ENCODE measurements at regions not wholly inside any gene's neighbourhood (a gene's known extent, or its start where the extent isn't known, plus 50 kb on each side); places are given as distances from the start of the nearest gene placed in this dataset.

DNA sequence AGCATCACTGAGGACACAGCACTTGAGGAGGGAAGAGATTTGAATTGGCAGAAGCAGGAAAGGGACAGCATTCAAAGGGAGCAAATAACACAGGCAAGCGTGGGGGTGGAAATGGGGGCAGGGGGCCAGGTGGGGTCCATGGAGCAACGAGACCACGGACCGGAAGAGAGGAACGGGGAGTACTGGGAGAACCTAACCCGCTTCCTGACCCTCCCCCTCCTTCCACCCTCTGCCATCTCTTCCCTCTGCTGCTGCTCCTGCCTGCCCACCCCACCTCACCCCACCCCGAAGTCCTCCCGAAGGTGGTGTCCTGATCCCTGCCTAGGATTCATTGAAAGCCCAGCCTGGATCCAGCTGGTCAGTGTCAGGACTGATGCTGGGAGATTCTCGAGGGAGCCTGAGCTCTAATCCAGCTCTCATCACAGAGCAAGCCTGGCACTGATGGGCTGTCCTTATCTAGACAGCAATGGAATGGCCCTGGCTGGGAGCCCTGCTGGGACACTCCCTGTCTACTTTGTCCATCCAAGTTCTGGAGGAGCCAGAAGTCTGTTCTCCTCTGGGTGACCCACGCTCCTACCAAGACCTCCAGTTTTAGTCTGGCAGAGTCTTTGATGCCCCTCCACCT is 105.0 kb downstream of the TRIM29 start:
- Mint-ChIP-seq H3K27me3 (ENCODE audit: insufficient read depth, unreplicated experiment) (peaks cover 46% of the 10 kb centered on the region), H3K4me1 (ENCODE audit: insufficient read depth, unreplicated experiment) (no peaks in the 10 kb centered on the region), H3K27ac (ENCODE audit: low read depth, unreplicated experiment) (no peak overlapping the region), H3K36me3 (ENCODE audit: insufficient read depth, unreplicated experiment) (no peaks in the 10 kb centered on the region), H3K4me3 (ENCODE audit: unreplicated experiment) (no peak overlapping the region), H3K9me3 (ENCODE audit: unreplicated experiment) (no peaks in the 10 kb centered on the region)
- intact Hi-C loops (cut with micrococcal nuclease) = no loop called here
- no TSS peak for BruUV-seq (replicated peaks)
- ChIA-PET CTCF (interaction anchor here (0.8 to 1.0 kb wide), 2 partner anchors 10 to 197 kb away, joined by 3 read pairs; no protein-coding TSS in a partner anchor), POLR2A (no interaction called here)
- TF ChIP-seq, protein P1, sequence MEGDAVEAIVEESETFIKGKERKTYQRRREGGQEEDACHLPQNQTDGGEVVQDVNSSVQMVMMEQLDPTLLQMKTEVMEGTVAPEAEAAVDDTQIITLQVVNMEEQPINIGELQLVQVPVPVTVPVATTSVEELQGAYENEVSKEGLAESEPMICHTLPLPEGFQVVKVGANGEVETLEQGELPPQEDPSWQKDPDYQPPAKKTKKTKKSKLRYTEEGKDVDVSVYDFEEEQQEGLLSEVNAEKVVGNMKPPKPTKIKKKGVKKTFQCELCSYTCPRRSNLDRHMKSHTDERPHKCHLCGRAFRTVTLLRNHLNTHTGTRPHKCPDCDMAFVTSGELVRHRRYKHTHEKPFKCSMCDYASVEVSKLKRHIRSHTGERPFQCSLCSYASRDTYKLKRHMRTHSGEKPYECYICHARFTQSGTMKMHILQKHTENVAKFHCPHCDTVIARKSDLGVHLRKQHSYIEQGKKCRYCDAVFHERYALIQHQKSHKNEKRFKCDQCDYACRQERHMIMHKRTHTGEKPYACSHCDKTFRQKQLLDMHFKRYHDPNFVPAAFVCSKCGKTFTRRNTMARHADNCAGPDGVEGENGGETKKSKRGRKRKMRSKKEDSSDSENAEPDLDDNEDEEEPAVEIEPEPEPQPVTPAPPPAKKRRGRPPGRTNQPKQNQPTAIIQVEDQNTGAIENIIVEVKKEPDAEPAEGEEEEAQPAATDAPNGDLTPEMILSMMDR (IDR thresholded peaks at IDR 0.05; ENCODE audit: unreplicated experiment) = no peak
- DNase-seq (ENCODE audit: unreplicated experiment) = no peak

DNA sequence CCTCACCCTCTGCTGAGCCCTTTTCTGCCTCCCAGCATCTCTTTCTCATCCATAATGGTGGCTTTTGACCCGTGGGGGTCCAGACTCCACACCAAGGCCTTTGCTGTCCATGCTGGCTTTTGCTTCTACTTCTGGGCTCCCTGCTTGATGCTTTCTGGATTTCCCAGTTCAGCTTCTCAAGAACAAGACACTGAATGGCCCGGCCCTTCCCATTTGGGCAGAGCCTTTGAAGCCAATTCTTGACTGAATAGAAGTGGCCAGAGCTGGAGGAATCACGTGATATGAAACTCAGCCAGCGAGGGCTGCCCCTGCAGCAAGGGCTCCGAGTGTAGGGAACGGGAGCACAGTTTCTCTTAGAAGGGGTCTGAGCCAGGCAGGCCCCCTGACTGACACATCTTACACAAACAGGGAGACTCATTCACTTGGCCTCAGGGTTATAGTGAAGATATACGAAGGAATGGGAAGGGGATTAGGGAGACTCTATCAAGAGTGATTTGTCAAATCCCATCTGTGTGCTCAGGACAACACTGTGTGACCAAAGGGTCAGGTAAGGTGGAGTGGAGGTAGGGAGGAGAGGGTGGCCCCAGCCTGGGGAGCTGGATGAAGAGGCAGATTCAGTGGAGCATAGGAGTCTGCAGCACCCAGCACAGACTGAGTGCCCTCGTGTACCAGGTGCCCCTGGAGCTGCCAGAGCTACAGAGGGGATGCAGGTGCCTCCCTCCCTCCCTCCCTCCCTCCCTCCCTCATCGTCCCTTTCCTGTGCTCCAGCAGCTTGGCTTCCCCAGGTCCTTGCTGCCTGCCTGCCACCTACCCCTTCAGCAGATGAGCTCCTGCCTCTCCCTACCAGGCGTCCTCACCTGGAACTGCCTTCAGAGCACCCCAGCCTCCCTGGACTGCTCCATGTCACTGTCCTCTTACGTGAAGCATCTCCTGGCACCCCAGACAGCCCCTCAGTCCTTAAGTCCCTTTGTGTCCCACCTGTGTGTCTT is 106.0 kb downstream of the TRIM29 start:
- Mint-ChIP-seq H3K27ac (ENCODE audit: low read depth, unreplicated experiment) (no peak overlapping the region), H3K4me1 (ENCODE audit: insufficient read depth, unreplicated experiment) (no peaks in the 10 kb centered on the region), H3K4me3 (ENCODE audit: unreplicated experiment) (no peak overlapping the region), H3K36me3 (ENCODE audit: insufficient read depth, unreplicated experiment) (no peaks in the 10 kb centered on the region), H3K27me3 (ENCODE audit: insufficient read depth, unreplicated experiment) (peaks cover 55% of the 10 kb centered on the region), H3K9me3 (ENCODE audit: unreplicated experiment) (no peaks in the 10 kb centered on the region)
- intact Hi-C loops (cut with micrococcal nuclease) = no loop called here
- ChIA-PET POLR2A (no interaction called here), CTCF (interaction anchor here (0.7 to 0.8 kb wide), 2 partner anchors 67 to 196 kb away, joined by 3 to 5 read pairs; no protein-coding TSS in a partner anchor)
- no TSS peak for BruUV-seq (replicated peaks)
- TF ChIP-seq, protein P1 (IDR thresholded peaks at IDR 0.05; ENCODE audit: unreplicated experiment) = no peak
- DNase-seq (ENCODE audit: unreplicated experiment) = no peak

DNA sequence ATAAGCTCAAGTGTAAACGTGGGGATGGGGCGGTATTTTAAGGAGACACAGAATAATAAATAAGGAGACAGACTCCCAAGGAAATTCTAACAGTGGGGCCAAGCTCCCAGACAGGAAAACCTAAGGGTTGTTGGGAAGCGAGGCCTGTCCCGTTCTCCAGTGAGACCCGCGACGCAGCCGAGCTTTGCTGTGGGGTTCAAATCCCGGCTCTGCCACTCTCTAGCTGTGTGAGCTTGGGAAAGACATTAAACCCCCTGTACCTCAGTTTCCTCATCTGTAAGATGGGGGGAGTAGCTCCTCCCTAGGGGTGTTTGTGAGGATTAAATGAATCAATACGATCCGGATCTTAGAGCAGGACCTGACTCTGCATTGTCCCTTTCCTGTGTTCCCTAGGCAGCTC is 106.8 kb downstream of the TRIM29 start:
- DNase-seq (ENCODE audit: unreplicated experiment) = no peak
- ChIA-PET POLR2A (interaction anchor here (0.5 kb wide), 1 partner anchor 17 kb away, joined by 3 read pairs; no protein-coding TSS in a partner anchor), CTCF (interaction anchor here (0.7 kb wide), 1 partner anchor 66 kb away, joined by 5 read pairs; no protein-coding TSS in a partner anchor)
- TF ChIP-seq, protein P1 (IDR thresholded peaks at IDR 0.05; ENCODE audit: unreplicated experiment) = no peak
- Mint-ChIP-seq H3K4me1 (ENCODE audit: insufficient read depth, unreplicated experiment) (no peaks in the 10 kb centered on the region), H3K27me3 (ENCODE audit: insufficient read depth, unreplicated experiment) (peaks cover 57% of the 10 kb centered on the region), H3K4me3 (ENCODE audit: unreplicated experiment) (no peak overlapping the region), H3K9me3 (ENCODE audit: unreplicated experiment) (no peaks in the 10 kb centered on the region), H3K27ac (ENCODE audit: low read depth, unreplicated experiment) (no peak overlapping the region), H3K36me3 (ENCODE audit: insufficient read depth, unreplicated experiment) (no peaks in the 10 kb centered on the region)
- BruUV-seq (replicated peaks) = no TSS peak
- intact Hi-C loops (cut with micrococcal nuclease) = no loop called here

DNA sequence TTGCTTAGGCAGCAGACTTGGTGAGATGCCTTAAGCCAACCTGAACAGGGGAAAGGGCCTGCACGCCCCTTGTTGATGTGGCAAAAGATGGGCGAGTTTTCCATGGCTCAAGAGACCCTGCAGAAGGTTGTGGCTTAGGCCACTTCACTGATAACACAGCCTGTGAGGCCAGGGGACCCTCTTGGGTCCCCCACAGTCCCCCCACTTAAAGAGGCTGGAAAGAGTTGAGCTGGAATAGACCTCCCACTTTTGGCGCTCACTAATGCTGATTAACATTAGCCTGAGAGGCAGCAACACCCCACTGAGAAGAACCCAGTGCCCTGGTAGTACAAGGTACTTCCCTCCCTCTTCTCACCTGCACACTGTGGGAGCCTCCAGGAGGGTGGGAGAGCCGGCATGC is 107.5 kb downstream of the TRIM29 start:
- CTCF ChIA-PET = interaction anchor here (0.6 kb wide), 1 partner anchor 15 kb away, joined by 4 read pairs; no protein-coding TSS in a partner anchor
- intact Hi-C loops (cut with micrococcal nuclease) = no loop called here
- DNase-seq (ENCODE audit: unreplicated experiment) = no peak
- TF ChIP-seq, protein P1 (IDR thresholded peaks at IDR 0.05; ENCODE audit: unreplicated experiment) = no peak
- Mint-ChIP-seq H3K27me3 (ENCODE audit: insufficient read depth, unreplicated experiment) (peaks cover 57% of the 10 kb centered on the region), H3K4me3 (ENCODE audit: unreplicated experiment) (no peak overlapping the region), H3K27ac (ENCODE audit: low read depth, unreplicated experiment) (no peak overlapping the region), H3K4me1 (ENCODE audit: insufficient read depth, unreplicated experiment) (peaks cover under 1% of the 10 kb centered on the region), H3K36me3 (ENCODE audit: insufficient read depth, unreplicated experiment) (no peaks in the 10 kb centered on the region), H3K9me3 (ENCODE audit: unreplicated experiment) (no peaks in the 10 kb centered on the region)
- BruUV-seq (replicated peaks) = no TSS peak
- POLR2A ChIA-PET = interaction anchor here (0.5 kb wide), 1 partner anchor 16 kb away, joined by 3 read pairs; no protein-coding TSS in a partner anchor

All from MCF 10A (cell line).